ENCODE measurements at regions not wholly inside any gene's neighbourhood (a gene's known extent, or its start where the extent isn't known, plus 50 kb on each side); places are given as distances from the start of the nearest gene placed in this dataset.
"Not testable (repeated sequence)": the region's sequence is repeated elsewhere in the genome, so short reads cannot be mapped to it uniquely, and the experiment has no call there.

DNA sequence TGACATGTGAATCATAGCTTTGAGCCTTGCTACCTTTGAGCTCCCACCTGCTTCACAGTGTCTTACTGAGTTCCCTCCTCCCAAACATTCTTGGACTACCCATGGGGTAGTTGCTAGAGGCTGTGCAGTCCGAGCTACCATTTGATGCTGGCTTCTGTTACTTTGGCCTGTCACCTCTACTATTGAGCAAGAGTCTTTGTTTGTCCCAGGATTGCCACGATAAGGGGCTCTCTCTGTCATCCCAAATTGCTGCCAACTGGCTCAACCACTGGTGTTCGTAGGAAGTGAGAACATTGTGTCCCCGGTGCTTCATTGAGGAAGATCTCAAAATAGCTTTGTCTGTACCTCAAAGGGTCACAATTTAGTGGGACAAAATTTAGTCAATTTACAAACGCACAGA is 59.1 kb upstream of the PAX8 start:
- no peak for DNase-seq (ENCODE audit: low spot score)

DNA sequence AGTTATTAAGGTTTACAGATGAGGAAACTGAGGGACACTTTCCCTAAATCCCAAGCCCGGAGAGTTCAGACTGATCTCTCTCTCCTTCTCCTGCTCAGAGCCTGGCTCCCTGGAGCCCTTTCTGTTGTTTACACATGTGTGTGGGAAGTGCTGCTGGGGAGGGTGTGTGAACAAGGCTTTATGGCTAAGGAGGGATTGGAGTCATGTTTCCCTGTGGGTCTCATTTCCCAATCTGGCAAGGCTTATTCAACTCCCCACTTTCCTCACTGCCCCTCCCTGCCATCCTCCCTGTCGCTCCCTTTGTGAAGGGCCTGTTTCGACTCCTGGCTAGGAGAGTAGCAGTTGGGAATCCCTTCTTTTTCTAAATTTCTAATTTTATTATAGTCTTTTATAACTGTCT is 57.3 kb upstream of the PAX8 start:
- not testable (repeated sequence) for DNase-seq (ENCODE audit: low spot score)

DNA sequence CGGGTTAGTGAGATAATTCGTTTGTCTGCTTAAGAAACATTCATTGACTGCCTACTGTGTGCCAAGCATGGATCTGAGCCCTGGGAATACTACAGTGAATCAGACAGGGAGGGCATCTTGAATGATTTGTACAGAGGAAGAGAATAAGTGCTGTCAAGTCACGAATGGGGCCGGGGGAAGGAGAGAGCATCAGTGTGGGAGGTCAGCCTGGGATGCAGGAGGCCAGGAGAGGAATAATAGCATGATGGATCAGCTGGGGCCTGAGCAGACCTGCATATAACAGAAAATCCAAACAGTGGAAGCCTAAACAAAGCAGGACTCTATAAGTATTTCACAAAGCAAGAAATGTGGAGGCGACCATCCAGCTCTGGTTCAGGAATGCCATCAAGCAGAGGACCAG is 55.4 kb upstream of the PAX8 start:
- DNase-seq (ENCODE audit: low spot score): no peak

DNA sequence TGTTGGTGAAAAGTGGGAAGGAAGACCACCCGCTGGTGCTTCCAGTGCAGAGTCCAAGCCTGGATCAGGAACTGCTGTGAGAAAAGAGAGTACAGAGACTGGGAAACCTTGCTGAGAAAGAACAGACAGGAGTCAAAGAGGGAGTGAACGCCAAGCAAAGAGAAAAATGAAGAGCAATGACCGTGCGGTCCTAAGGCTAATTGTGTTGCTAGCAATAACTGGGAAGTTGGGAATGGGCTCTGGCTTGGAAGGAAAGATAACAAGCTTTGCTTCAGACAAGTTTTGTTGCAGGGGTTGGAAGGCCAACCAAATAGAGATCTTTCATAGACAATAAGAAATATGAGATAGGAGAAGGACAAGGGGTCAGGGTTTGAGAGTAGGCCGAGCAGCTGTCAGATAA is 55.0 kb upstream of the PAX8 start:
- DNase-seq (ENCODE audit: low spot score): not testable (repeated sequence)

DNA sequence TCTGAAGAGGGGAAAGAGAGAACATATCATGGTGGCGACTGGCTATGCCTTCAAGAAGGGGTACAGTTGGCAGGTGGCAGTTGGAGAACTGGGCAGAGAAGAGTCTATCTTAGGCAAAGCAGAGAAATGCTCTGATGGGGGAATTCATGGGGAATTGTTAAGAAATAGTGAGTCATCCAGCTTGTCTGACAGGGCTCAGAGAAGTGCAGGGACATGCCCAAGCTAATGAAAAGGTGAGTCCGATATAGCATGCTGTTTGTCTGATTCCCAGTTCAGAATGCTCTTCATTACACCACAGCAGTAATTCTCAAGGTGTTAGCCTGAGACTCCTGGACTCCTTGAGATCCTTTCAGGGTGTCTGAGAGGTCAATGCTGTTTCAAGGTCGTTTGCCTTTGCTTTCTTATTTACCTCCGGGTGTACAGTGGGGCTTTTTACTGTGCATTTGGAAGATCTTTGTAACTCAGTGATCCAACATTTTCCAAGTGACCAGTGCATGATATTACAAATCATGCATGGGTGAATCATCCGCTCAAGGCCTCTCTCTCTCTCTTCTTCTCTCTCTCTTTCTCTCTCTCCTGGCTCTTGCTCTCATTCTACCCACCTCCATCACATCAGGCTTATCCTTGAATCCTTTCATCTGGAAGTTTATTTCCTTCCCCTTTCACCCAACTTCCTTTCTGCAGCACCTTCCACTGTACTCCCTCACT is 51.5 kb upstream of the PAX8 start:
- not testable (repeated sequence) for DNase-seq (ENCODE audit: low spot score)

DNA sequence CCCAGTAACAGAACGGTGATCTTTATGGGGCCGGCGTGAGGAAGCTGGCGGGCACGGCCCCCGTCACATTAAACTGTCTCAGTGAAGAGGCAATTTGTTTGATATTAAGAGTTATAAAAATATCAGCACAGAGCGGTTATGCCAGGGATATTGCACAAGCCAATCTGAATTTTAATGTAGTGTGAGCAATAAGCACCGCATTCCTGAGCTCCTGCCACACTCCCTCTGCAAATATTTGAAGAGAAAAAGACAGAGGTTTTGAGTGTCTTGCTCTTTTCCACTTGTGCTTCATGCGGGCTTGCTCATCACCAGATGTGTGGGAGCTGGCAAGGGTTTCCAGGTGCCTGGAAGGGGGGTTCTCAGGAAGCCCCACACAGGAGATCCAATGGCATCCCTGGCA is 50.3 kb upstream of the PAX8 start:
- not testable (repeated sequence) for DNase-seq (ENCODE audit: low spot score)

DNA sequence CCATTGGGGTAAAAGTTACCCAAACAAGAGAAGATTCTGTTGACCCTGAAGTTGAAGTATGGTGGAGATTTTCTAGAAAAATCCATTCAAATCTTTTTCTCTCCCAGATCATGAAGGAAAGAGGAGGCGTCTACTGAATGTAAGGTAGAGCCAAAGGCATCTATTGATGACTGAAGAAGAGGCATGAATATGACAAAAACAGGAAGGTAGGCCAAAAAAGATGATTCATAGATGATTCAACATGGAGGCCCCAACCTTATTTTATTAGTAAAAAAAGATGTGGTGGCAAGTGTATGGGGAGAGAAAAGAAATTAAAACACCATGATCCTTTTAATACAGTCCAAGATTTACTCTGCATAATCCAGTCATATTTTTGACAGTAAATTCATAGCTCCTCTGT is 49.9 kb upstream of the PAX8 start:
- not testable (repeated sequence) for DNase-seq (ENCODE audit: low spot score)

All from D341Med (cell line).